Activated effector memory CD4-positive, alpha-beta T cell treated with anti-CD3 and anti-CD28 coated beads, Interleukin-2, amount 50 U/mL, for 16 hours (primary cell): ENCODE measurements at regions not wholly inside any gene's neighbourhood (a gene's known extent, or its start where the extent isn't known, plus 50 kb on each side); places are given as distances from the start of the nearest gene placed in this dataset.

Source experiments
- DNase-seq: peaks from one replicate; pipeline ENCODE4 v3.0.0-alpha.2; 2020

GRCh38 chr18:8458546-8459215, 150.6 kb upstream of the RAB12 start:
- no peak for DNase-seq

GRCh38 chr18:8460748-8461147, 148.5 kb upstream of the RAB12 start:
- no peak for DNase-seq

GRCh38 chr18:8461544-8461943, 147.7 kb upstream of the RAB12 start:
- DNase-seq = no peak

GRCh38 chr18:8462651-8463185, 146.5 kb upstream of the RAB12 start:
- no peak for DNase-seq

- DNase-seq = no peak
These were observed 145.4 kb upstream of the RAB12 start for GRCh38 chr18:8463791-8464190.

GRCh38 chr18:8468191-8468590, 141.0 kb upstream of the RAB12 start:
- no peak for DNase-seq

- no peak for DNase-seq
These were observed 140.3 kb upstream of the RAB12 start for GRCh38 chr18:8468921-8469335.

- no peak for DNase-seq
These were observed 139.6 kb upstream of the RAB12 start for GRCh38 chr18:8469544-8470130.

GRCh38 chr18:8471372-8471771, 137.9 kb upstream of the RAB12 start:
- DNase-seq = no peak

- no peak for DNase-seq
These were observed 134.6 kb upstream of the RAB12 start for GRCh38 chr18:8474661-8475060.

GRCh38 chr18:8477615-8478014, 131.6 kb upstream of the RAB12 start:
- no peak for DNase-seq

GRCh38 chr18:8478166-8478967, 130.9 kb upstream of the RAB12 start:
- peak; percentile 81 for DNase-seq

GRCh38 chr18:8478968-8479370, 130.3 kb upstream of the RAB12 start:
- DNase-seq = no peak

- no peak for DNase-seq
These were observed 129.4 kb upstream of the RAB12 start for GRCh38 chr18:8479789-8480188.

- no peak for DNase-seq
These were observed 128.5 kb upstream of the RAB12 start for GRCh38 chr18:8480506-8481328.

GRCh38 chr18:8484951-8485350, 124.3 kb upstream of the RAB12 start:
- no peak for DNase-seq

GRCh38 chr18:8489761-8490160, 119.5 kb upstream of the RAB12 start:
- DNase-seq = no peak

- no peak for DNase-seq
These were observed 117.7 kb upstream of the RAB12 start for GRCh38 chr18:8491516-8491915.

- DNase-seq = no peak
These were observed 116.1 kb upstream of the RAB12 start for GRCh38 chr18:8493141-8493540.

GRCh38 chr18:8496186-8496585, 113.1 kb upstream of the RAB12 start:
- DNase-seq = no peak

GRCh38 chr18:8498905-8499304, 110.3 kb upstream of the RAB12 start:
- no peak for DNase-seq

GRCh38 chr18:8499810-8500675, 109.2 kb upstream of the RAB12 start:
- DNase-seq = no peak
